ENCODE measurements at regions not wholly inside any gene's neighbourhood (a gene's known extent, or its start where the extent isn't known, plus 50 kb on each side); places are given as distances from the start of the nearest gene placed in this dataset.

- no peak overlapping the region for H3K4me3 ChIP-seq (ENCODE audit: control insufficient read depth, low read depth, low read length)
- DNase-seq (ENCODE audit: low read depth) = no peak
- TF ChIP-seq CTCF (IDR thresholded peaks at IDR 0.05; ENCODE audit: control insufficient read depth, insufficient read depth, low read depth, low read length, missing control alignments) = no peak
Measured at GRCh38 chr16:66137853-66138252, 228.6 kb upstream of the CDH5 start.

GRCh38 chr16:66136841-66137240 lies 229.7 kb upstream of the CDH5 start:
- no peak for TF ChIP-seq CTCF (IDR thresholded peaks at IDR 0.05; ENCODE audit: control insufficient read depth, insufficient read depth, low read depth, low read length, missing control alignments)
- DNase-seq (ENCODE audit: low read depth) = no peak
- no peak overlapping the region for H3K4me3 ChIP-seq (ENCODE audit: control insufficient read depth, low read depth, low read length)

GRCh38 chr16:66135838-66136237 lies 230.7 kb upstream of the CDH5 start:
- no peak for DNase-seq (ENCODE audit: low read depth)
- TF ChIP-seq CTCF (IDR thresholded peaks at IDR 0.05; ENCODE audit: control insufficient read depth, insufficient read depth, low read depth, low read length, missing control alignments) = no peak
- H3K4me3 ChIP-seq (ENCODE audit: control insufficient read depth, low read depth, low read length) = no peak overlapping the region

DNA sequence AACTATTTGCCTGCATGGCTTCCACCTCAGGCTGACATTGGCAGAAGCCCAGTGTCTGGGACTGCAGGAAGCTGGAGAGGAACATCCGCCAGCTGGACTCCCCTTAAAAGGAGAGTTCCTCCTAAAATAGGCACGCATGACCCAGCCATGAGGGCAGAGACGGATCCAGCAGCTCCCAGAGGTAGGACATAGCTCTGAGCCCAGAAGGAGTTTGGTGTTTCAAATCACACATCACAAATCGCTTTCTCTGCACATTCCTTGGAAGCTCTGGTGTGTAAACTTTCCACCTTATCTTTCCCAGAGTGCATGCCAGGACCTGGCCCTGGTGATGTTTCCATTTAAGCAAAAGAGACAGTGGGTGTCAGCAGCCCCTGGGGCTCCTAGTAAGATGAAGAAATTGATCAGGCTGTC lies 231.1 kb upstream of the CDH5 start:
- no peak overlapping the region for H3K4me3 ChIP-seq (ENCODE audit: control insufficient read depth, low read depth, low read length)
- no peak for TF ChIP-seq CTCF (IDR thresholded peaks at IDR 0.05; ENCODE audit: control insufficient read depth, insufficient read depth, low read depth, low read length, missing control alignments)
- DNase-seq (ENCODE audit: low read depth) = no peak

- TF ChIP-seq CTCF (IDR thresholded peaks at IDR 0.05; ENCODE audit: control insufficient read depth, insufficient read depth, low read depth, low read length, missing control alignments) = no peak
- DNase-seq (ENCODE audit: low read depth) = no peak
- no peak overlapping the region for H3K4me3 ChIP-seq (ENCODE audit: control insufficient read depth, low read depth, low read length)
Measured at GRCh38 chr16:66134875-66135274, 231.6 kb upstream of the CDH5 start.

DNA sequence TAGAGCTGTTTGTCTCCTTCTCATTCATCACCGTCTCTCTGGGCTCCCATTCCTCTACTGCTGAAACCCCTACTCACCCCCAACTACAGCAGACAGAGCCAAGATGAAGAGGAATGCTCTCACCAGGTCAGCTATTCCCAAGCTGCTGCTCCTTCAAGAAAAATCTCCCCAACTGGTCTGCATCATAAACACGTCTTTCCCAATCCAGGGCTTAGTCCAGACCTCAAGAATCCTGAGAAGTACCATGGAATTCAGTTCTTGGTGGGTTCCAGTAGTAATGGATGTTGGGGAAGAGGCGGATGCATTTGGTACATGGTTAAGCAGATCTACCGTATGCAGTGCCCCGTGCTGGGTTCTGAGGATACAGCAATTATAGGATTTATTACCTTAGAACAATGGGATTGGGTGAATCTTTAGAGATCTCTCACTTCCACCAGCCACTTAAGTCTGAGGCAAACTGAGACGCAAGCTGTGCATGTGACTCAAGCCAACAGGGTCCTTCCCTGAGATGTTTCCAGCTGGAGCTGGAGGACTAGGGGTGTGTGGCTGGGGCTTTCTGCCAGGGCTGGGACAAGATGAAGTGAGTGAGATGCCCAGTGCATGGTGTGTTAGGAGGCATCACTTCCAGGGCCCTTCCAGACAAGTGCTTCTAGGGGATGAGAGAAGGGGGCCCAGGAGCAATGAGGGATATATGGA lies 232.7 kb upstream of the CDH5 start:
- H3K4me3 ChIP-seq (ENCODE audit: control insufficient read depth, low read depth, low read length) = no peak overlapping the region
- no peak for DNase-seq (ENCODE audit: low read depth)
- no peak for TF ChIP-seq CTCF (IDR thresholded peaks at IDR 0.05; ENCODE audit: control insufficient read depth, insufficient read depth, low read depth, low read length, missing control alignments)

Measured in AG09309 (cell line).